Activated naive CD8-positive, alpha-beta T cell treated with anti-CD3 and anti-CD28 coated beads, Interleukin-2, amount 50 U/mL, for 24 hours (primary cell): ENCODE measurements at regions not wholly inside any gene's neighbourhood (a gene's known extent, or its start where the extent isn't known, plus 50 kb on each side); places are given as distances from the start of the nearest gene placed in this dataset.
"Not testable (repeated sequence)": the region's sequence is repeated elsewhere in the genome, so short reads cannot be mapped to it uniquely, and the experiment has no call there.

ENCODE experiments used
- ATAC-seq: fragments of 150-1000 bp; cut with Tn5 transposase; one replicate; pipeline ENCODE4 v1.10.0; 2021
- DNase-seq: peaks from one replicate; pipeline ENCODE4 v3.0.0; 2021
- H3K27ac Mint-ChIP-seq: one replicate; pipeline ENCODE4 v1.8.0; 2021; ENCODE audit warnings: mild to moderate bottlenecking, mixed read lengths
- H3K27me3 Mint-ChIP-seq: one replicate; pipeline ENCODE4 v1.8.0; 2021; ENCODE audit warnings: mixed read lengths
- H3K36me3 Mint-ChIP-seq: one replicate; pipeline ENCODE4 v1.8.0; 2021; ENCODE audit warnings: low read depth, mixed read lengths
- H3K4me1 Mint-ChIP-seq: one replicate; pipeline ENCODE4 v1.8.0; 2021; ENCODE audit warnings: mixed read lengths
- H3K4me3 Mint-ChIP-seq: one replicate; pipeline ENCODE4 v1.8.0; 2021; ENCODE audit warnings: mild to moderate bottlenecking, moderate library complexity, mixed read lengths
- H3K9me3 Mint-ChIP-seq: one replicate; pipeline ENCODE4 v1.8.0; 2021; ENCODE audit warnings: mixed read lengths

DNA sequence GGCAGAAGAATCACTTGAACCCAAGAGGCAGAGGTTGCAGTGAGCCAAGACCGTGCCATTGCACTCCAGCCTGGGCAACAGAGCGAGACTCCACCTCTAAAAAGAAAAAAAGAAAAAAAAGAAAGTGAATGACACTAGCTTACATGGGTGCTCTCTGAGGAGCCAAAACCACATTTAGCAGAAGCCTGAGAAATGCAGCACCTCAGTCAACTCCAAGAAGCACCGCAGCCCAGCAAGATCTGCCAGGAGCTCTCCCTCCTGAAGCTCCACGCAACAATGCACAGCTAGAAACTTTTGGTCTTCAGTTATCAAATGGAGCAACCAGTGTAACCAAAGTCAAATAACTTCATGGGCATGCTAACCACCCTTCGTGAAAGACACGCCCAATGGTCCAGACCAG is 229.1 kb downstream of the SETD4 start:
- no peaks in the 10 kb centered on the region for H3K9me3 Mint-ChIP-seq
- no peak overlapping the region for H3K4me3 Mint-ChIP-seq
- H3K36me3 Mint-ChIP-seq, result no peaks in the 10 kb centered on the region
- H3K4me1 Mint-ChIP-seq, result peaks cover 7% of the 10 kb centered on the region
- ATAC-seq (no peak), DNase-seq (no peak)
- peaks cover 20% of the 10 kb centered on the region for H3K27me3 Mint-ChIP-seq
- no peak overlapping the region for H3K27ac Mint-ChIP-seq

GRCh38 chr21:35829067-35829466 is 231.3 kb downstream of the SETD4 start:
- no peak for ATAC-seq
- H3K4me3 Mint-ChIP-seq, result no peak overlapping the region
- H3K4me1 Mint-ChIP-seq, result peaks cover 7% of the 10 kb centered on the region
- H3K27me3 Mint-ChIP-seq, result peaks cover 20% of the 10 kb centered on the region
- H3K36me3 Mint-ChIP-seq, result no peaks in the 10 kb centered on the region
- DNase-seq, result no peak
- H3K9me3 Mint-ChIP-seq, result no peaks in the 10 kb centered on the region
- no peak overlapping the region for H3K27ac Mint-ChIP-seq

- Mint-ChIP-seq H3K27me3 (peaks cover 20% of the 10 kb centered on the region), H3K27ac (no peak overlapping the region), H3K4me1 (peaks cover 7% of the 10 kb centered on the region), H3K4me3 (no peak overlapping the region), H3K36me3 (no peaks in the 10 kb centered on the region), H3K9me3 (no peaks in the 10 kb centered on the region)
- ATAC-seq, result no peak
- DNase-seq, result no peak
Observed at GRCh38 chr21:35828161-35828560, 232.2 kb downstream of the SETD4 start.

DNA sequence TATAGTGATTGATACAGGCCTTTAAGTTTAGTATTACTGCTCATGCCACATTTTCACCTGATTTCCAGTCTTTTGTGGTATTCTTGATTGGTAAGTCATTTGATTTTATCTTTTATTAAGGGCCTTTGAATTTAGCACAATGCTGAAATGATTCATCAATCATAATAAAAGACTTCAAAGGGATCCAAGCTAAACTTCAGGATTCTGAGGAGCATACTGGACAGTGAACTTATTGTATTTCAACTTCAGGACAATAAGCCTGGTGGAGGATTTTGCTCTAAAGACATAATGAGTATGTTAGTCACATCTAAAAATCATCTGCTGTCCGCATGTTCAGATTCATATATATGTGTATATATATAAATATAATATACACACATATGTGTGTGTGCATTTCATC is 233.3 kb downstream of the SETD4 start:
- no peak overlapping the region for H3K27ac Mint-ChIP-seq
- no peaks in the 10 kb centered on the region for H3K36me3 Mint-ChIP-seq
- ATAC-seq (no peak), DNase-seq (no peak)
- H3K9me3 Mint-ChIP-seq, result no peaks in the 10 kb centered on the region
- no peak overlapping the region for H3K4me3 Mint-ChIP-seq
- peaks cover 7% of the 10 kb centered on the region for H3K4me1 Mint-ChIP-seq
- H3K27me3 Mint-ChIP-seq, result peaks cover 19% of the 10 kb centered on the region

DNA sequence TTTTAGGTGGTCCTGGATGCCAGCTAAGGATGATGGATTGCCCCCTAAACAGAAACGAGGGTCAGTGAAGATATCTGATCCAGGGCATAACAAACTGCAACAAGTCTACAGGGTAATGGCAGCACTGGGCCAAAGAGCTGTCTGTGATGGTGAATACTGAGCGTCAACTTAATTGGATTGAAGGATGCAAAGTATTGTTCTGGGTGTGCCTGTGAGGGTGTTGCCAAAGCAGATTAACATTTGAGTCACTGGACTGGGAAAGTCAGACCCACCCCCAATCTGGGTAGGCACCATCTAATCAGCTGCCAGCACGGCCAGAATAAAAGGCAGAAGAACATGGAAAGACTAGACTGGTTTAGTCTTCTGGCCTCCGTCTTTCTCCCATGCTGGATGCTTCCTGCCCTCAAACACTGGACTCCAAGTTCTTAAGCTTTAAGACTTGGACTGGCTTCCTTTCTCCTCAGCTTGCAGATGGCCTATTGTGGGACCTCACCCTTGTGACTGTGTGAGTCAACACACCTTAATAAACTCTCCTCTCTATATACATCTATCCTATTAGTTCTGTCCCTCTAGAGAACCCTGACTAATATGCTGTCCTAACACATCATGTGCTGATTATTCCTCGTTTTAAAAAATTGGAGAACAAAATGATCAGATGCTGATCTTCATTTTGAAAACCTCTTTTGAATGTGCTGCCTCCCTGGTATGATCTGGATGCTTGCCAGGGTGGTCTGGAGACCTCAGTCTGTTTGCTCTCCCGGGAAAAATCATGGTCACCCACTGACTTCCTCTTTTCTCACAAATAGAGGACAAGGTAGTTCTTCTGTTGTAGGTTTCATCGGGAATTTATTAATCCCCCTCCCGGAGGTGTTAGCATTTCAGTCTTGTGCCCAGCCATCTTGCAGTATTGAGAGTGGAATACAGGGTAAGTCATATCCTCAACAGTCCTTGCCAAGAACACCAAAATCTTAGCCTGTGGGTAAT is 234.7 kb downstream of the SETD4 start:
- ATAC-seq (no peak), DNase-seq (no peak)
- peaks cover 13% of the 10 kb centered on the region for H3K27me3 Mint-ChIP-seq
- H3K4me1 Mint-ChIP-seq, result peaks cover 7% of the 10 kb centered on the region
- no peaks in the 10 kb centered on the region for H3K36me3 Mint-ChIP-seq
- H3K9me3 Mint-ChIP-seq, result no peaks in the 10 kb centered on the region
- H3K4me3 Mint-ChIP-seq, result no peak overlapping the region
- H3K27ac Mint-ChIP-seq, result no peak overlapping the region

DNA sequence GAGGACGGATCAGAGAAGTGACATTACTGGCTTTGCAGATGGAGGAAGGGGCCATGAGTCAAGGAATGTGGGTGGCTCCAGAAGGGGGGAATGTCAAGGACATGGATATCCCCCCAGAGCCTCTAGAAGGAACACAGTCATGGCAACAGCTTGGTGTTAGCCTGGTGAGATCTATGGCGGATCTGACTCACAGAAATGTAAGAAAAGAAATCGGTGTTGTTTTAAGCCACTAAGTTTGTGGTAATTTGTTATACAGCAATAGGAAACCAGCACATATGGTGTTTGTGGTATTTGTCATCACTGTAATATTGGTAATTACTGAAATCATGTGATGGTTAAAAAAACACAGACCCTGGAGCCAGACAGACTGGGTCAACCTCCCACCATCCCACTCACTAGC is 236.2 kb downstream of the SETD4 start:
- Mint-ChIP-seq H3K4me1 (peaks cover 3% of the 10 kb centered on the region), H3K27me3 (peaks cover 9% of the 10 kb centered on the region), H3K27ac (no peak overlapping the region), H3K4me3 (no peak overlapping the region), H3K36me3 (no peaks in the 10 kb centered on the region), H3K9me3 (no peaks in the 10 kb centered on the region)
- DNase-seq, result no peak
- no peak for ATAC-seq

DNA sequence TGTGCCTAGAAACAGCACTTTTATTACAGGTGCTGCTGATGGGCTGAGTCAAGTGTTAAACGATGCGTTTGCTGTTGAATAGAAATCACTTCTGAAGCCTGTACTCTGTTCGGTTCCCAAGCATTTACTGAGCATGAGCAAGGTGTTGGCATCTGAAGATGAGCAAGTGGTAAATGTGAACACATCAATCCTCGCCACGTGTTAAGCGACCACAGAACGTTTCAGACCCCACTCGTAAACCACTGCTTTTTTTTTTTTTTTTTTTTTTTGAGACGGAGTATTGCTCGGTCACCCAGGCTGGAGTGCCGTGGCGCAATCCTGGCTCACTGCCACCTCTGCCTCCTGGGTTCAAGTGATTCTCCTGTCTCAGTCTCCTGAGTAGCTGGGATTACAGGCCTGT is 241.2 kb downstream of the SETD4 start:
- no peaks in the 10 kb centered on the region for H3K27me3 Mint-ChIP-seq
- DNase-seq, result no peak
- H3K27ac Mint-ChIP-seq, result no peak overlapping the region
- H3K4me3 Mint-ChIP-seq, result no peak overlapping the region
- no peaks in the 10 kb centered on the region for H3K36me3 Mint-ChIP-seq
- no peaks in the 10 kb centered on the region for H3K4me1 Mint-ChIP-seq
- H3K9me3 Mint-ChIP-seq, result no peaks in the 10 kb centered on the region
- peak; percentile 40 for ATAC-seq

- no peak overlapping the region for H3K27ac Mint-ChIP-seq
- H3K27me3 Mint-ChIP-seq, result no peaks in the 10 kb centered on the region
- no peaks in the 10 kb centered on the region for H3K36me3 Mint-ChIP-seq
- DNase-seq, result no peak
- H3K4me3 Mint-ChIP-seq, result no peak overlapping the region
- ATAC-seq, result no peak
- H3K4me1 Mint-ChIP-seq, result no peaks in the 10 kb centered on the region
- no peaks in the 10 kb centered on the region for H3K9me3 Mint-ChIP-seq
Observed at GRCh38 chr21:35818597-35818996, 241.7 kb downstream of the SETD4 start.

DNA sequence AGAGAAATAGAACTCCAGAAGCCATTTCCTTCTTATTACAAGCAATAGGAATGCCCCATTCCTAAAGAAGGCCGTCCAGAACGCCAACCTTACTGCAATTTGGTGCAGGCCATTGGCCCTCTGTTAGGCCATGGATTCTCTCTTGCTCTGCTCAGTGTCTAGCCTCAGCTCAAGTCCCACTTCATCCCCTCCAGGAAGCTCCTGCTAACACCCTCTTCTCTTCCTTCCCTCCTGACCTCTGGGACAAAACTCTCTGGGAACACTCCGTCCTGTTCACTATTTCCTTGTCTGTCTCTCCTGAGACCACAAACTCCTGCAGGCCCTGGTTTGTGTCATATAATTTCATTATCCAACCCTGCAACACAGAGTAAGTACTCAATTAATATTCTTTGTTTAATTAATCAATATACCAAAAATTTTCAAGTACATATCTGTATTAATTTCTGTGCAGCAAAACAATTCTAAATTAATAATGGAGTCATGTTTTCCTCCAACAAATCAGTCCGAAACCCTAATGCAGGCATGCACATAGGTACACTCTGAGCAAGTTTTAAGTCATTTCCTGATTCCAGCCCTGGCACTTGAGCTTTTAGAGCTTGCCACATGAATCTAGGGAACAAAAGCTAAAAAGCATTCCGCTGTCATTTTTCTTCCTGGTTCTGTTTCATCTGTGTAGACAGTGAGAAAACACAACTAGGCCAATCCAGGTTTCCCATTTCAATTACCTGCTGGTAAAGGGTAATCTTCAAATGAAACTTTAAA is 245.3 kb downstream of the SETD4 start:
- no peaks in the 10 kb centered on the region for H3K36me3 Mint-ChIP-seq
- H3K4me3 Mint-ChIP-seq, result no peak overlapping the region
- no peaks in the 10 kb centered on the region for H3K4me1 Mint-ChIP-seq
- H3K9me3 Mint-ChIP-seq, result no peaks in the 10 kb centered on the region
- ATAC-seq, result no peak
- no peaks in the 10 kb centered on the region for H3K27me3 Mint-ChIP-seq
- H3K27ac Mint-ChIP-seq, result no peak overlapping the region
- no peak for DNase-seq

- Mint-ChIP-seq H3K27ac (no peak overlapping the region), H3K27me3 (no peaks in the 10 kb centered on the region), H3K4me3 (no peak overlapping the region), H3K36me3 (no peaks in the 10 kb centered on the region), H3K9me3 (no peaks in the 10 kb centered on the region), H3K4me1 (no peaks in the 10 kb centered on the region)
- DNase-seq (no peak), ATAC-seq (no peak)
Observed at GRCh38 chr21:35812679-35813078, 247.6 kb downstream of the SETD4 start.

- Mint-ChIP-seq H3K9me3 (no peaks in the 10 kb centered on the region), H3K36me3 (no peaks in the 10 kb centered on the region), H3K27me3 (no peaks in the 10 kb centered on the region), H3K4me3 (no peak overlapping the region), H3K4me1 (no peaks in the 10 kb centered on the region), H3K27ac (no peak overlapping the region)
- DNase-seq (no peak), ATAC-seq (no peak)
Observed at GRCh38 chr21:35811191-35811806, 249.0 kb downstream of the SETD4 start.

GRCh38 chr21:35810431-35810970 is 249.8 kb downstream of the SETD4 start:
- H3K9me3 Mint-ChIP-seq, result no peaks in the 10 kb centered on the region
- H3K27ac Mint-ChIP-seq, result no peak overlapping the region
- ATAC-seq (no peak), DNase-seq (no peak)
- no peaks in the 10 kb centered on the region for H3K4me1 Mint-ChIP-seq
- H3K4me3 Mint-ChIP-seq, result no peak overlapping the region
- no peaks in the 10 kb centered on the region for H3K27me3 Mint-ChIP-seq
- H3K36me3 Mint-ChIP-seq, result no peaks in the 10 kb centered on the region

GRCh38 chr21:35801391-35801790 is 258.9 kb downstream of the SETD4 start:
- DNase-seq, result no peak
- Mint-ChIP-seq H3K27me3 (peaks cover 1% of the 10 kb centered on the region), H3K27ac (no peak overlapping the region), H3K9me3 (peaks cover 3% of the 10 kb centered on the region), H3K4me3 (no peak overlapping the region), H3K36me3 (no peaks in the 10 kb centered on the region), H3K4me1 (peaks cover 15% of the 10 kb centered on the region)
- no peak for ATAC-seq

DNA sequence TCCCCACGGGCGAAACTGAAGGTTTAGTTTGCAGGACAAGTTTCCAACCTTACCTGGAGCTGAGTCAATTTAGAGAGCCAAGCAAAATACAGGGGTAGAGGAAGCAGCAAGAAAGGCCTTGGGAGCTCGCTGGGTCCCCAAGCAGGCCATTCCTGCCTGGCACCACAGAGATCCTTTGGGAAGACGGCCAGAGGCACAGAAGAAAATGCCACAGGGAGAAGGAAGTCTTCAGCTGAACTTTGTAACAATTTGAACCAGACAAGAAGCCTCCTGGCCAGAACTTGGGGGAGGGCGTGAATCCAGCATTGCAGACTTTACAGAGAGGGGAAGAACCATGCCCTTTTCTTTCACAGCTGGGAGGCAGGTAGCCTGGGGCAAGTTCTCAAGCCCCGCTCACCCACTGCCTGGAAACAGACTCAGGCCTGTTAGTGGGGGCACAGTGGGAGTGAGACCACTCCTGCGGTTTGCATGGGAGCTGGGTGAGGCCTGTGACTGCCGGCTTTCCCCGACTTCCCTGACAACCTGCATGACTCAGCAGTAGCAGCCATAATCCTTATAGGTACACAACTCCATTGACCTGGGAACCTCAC is 259.4 kb downstream of the SETD4 start:
- not testable (repeated sequence) for H3K36me3 Mint-ChIP-seq, H3K9me3 Mint-ChIP-seq, DNase-seq, H3K27me3 Mint-ChIP-seq, ATAC-seq, H3K27ac Mint-ChIP-seq, H3K4me3 Mint-ChIP-seq
- H3K4me1 Mint-ChIP-seq, result peaks cover 15% of the 10 kb centered on the region
